HG02678 (cell line): ENCODE measurements at regions not wholly inside any gene's neighbourhood (a gene's known extent, or its start where the extent isn't known, plus 50 kb on each side); places are given as distances from the start of the nearest gene placed in this dataset.

Experiments used
- ATAC-seq: cut with Tn5 transposase; IDR thresholded peaks from one replicate; pipeline ENCODE4 v1.9.1; 2021; ENCODE audit warnings: mild to moderate bottlenecking, moderate library complexity; ENCODE audit not compliant: unreplicated experiment

DNA sequence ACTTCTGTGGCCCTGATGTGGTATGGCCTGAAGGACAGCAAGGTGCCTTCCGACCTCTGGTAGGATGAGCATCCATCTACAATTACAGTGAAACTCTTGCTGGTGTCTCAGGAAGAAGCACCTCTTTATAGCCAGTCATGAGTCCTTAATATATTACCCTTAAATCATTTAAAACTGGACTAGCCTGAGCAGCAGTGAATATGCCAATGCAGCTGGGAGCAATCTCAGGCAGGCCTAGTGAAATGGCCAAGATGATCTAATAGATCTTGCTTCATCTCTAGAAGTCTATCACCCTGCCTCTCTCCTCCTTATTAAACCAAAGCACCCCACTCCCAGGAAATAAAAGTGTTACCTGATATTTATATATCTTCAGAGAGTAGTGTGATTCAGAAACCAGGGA lies 66.7 kb upstream of the SORCS3 start:
- no peak for ATAC-seq

DNA sequence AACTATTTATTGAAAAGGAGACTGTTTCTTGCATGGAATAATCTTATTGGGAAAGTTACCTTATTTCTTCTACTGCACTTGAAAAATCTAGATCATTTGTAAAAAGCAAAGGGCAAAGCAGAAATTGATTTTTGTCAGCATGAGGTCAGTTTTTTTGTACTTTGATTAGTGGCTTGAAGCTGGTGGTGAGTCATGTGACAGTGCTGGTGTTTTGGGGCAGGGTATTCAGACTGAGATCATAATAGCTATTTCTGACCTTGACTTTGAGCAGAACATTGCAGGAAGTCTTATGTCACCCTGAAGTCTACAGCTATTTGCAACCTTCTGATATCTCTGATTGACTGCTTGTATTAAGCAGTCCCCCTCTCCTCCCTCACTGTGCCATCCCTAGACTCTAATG lies 66.3 kb upstream of the SORCS3 start:
- no peak for ATAC-seq

DNA sequence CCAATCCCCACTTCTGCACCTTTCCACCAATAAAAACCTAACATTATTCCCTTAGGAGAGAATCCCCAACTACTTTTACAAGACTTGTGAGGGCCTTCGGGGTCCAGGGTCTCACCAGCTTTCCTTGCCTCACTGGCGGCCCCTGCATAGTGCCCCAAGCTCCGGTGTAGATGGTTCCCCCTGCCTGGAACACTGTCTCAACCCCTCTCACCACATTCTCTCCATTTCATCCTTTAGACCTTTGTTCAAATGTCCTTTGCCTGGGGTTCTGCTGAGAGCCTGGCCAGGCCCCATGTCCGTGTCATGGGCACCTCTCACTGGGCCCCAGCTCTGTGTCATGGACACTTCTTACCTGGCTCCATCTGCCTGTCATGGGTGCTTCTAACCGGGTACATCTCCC lies 64.5 kb upstream of the SORCS3 start:
- ATAC-seq: no peak

DNA sequence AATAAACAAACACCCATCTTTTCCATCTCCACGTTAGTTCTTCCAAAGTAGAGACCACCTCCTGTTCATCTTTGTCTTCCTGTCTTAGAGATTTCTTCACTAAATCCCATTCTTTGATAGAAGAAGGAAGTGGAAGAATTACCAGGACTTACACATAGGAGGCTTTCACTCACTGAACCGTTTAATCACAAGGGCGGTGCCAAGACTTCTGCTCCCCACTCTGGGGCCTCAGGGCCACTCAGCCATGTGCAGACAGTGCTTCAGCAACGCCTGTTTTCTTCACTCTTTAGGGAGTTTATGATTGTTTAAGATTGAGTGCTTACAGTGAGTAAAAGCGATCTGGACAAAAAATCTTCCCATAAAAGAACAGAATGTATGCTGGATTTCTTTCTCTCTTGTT lies 63.9 kb upstream of the SORCS3 start:
- ATAC-seq: no peak

DNA sequence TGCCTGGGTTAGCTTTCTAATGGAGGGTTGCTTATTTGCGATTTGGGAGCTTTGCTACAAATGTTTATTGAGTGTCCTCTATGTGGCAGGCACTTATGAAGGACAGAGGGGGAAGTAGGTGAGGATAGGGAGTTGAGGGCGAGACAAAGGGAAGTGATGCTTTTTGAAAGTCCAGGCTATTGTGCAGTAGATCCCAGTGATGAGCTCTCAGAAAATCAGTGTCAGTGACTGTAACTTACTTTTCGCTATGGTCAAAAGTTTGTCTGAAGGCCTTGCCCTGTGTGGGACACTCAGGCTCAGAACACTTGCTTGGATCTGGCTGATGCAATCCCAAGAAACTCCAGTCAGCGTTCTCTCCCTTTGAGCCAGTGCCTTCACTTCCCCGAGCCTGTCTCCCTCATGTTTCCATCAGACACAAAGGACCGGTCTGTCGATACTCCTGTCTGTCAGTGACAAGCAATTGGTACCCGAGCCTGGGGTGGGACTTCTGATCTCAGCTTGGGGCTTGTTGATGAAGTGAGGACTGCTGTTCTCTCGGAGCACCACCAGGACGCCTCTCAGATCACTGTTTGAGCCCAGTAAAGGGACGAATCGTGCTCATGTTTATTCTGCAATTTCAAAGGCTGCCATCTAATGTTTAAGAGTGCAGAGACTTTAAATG lies 63.1 kb upstream of the SORCS3 start:
- no peak for ATAC-seq

GRCh38 chr10:104578671-104579070 lies 62.4 kb upstream of the SORCS3 start:
- ATAC-seq: no peak

GRCh38 chr10:104579136-104579535 lies 62.0 kb upstream of the SORCS3 start:
- no peak for ATAC-seq

GRCh38 chr10:104580321-104580720 lies 60.8 kb upstream of the SORCS3 start:
- ATAC-seq: no peak

GRCh38 chr10:104580774-104581675 lies 60.1 kb upstream of the SORCS3 start:
- peak; percentile 76 for ATAC-seq

DNA sequence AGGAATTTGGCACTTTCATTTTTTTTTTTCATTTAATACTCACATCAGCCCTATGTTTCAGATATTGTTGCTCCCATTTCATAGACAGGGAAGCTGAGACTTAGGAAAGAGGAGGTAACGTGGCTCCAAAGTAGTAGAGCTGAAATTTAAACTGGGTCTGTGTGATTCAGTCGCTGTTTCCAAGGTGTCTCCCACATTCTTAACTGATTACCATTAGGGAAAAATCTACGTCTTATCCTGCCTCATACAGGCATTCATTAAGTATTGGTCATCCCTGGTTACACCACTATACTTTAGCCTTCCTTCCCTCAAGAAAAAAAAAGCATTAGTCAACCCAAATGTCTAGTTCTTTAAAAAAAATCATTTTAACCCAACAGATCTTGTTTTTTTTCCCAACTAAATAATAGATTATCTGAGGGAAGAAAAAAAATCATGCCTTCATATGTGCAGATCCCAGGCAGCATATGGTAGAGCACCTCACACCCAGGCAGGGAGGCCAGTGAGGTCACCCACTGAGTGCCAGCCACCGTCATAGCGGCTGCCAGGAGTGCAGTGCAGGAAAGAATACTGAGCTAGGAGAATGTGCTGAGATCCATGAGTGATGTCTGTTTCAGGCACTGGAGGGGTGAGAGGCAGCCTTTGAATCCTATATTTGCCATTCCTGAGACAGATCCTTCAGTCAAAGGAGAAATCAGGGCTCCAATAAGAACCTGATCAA lies 59.0 kb upstream of the SORCS3 start:
- ATAC-seq: no peak

- ATAC-seq: no peak
Measured at GRCh38 chr10:104582602-104582951, 58.5 kb upstream of the SORCS3 start.

GRCh38 chr10:104582966-104583365 lies 58.1 kb upstream of the SORCS3 start:
- ATAC-seq: no peak

GRCh38 chr10:104584541-104584940 lies 56.5 kb upstream of the SORCS3 start:
- ATAC-seq: no peak

- no peak for ATAC-seq
Measured at GRCh38 chr10:104587751-104588150, 53.3 kb upstream of the SORCS3 start.

DNA sequence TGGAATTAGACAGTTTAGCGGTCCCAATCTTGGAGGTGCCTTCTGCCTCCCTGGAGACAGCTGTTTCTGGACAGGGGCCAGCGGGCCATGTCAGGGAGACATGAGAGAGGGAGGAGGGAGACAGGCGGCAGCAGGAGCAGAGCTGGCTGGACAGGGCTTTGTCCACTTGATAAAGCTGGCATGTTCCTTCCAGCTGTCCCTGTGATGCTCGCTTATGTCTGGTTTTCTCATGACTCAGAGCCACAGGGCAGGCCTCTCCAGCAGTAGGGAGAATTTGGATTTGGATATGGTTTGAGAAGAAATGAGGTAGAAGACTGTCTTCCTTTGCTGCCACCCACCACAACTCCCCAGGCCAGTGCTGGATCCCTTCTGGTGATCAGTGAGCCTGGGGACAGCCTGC lies 51.7 kb upstream of the SORCS3 start:
- ATAC-seq: no peak

DNA sequence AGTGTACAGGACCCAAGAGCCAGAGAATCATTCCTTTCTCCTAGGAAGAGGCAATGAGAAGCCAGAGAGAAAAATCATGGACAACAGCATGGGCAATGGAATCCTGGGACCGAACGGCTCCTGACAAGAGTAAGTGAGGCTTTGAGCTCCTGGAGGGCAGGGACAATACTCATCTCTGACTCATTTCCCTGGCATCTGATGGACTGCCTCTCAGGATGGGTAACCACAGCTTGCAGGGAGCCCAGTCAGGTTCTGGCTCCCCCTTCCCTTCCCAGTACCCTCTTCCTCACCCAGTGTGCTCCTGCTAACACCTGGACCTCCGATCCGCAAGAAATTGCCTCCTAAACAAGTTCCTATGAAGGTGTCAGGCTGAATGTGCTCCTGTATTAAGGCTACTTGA lies 51.2 kb upstream of the SORCS3 start:
- ATAC-seq: no peak
